ENCODE measurements at regions not wholly inside any gene's neighbourhood (a gene's known extent, or its start where the extent isn't known, plus 50 kb on each side); places are given as distances from the start of the nearest gene placed in this dataset.

DNA sequence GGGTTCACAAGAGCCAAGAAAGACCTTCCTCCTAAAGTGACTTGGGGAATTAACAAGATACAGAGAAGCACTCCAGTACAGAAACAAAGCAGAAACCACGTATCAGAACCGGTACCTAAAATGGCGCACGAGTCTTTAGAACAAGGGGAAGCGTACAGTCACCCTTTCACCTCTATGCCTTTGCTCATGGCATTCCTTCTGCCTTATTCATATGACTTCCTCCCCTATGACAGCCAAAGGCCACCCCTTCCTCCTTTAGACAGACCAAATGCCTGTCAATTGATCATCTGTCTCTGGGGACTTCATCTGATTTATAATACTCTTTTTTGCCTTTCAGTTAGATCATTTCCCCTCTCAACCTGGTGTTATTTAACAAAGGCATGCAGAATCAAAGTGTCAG, 89.5 kb upstream of the OSBPL8 start:
- no peak overlapping the region for H3K27ac ChIP-seq
- TF ChIP-seq, protein P1, sequence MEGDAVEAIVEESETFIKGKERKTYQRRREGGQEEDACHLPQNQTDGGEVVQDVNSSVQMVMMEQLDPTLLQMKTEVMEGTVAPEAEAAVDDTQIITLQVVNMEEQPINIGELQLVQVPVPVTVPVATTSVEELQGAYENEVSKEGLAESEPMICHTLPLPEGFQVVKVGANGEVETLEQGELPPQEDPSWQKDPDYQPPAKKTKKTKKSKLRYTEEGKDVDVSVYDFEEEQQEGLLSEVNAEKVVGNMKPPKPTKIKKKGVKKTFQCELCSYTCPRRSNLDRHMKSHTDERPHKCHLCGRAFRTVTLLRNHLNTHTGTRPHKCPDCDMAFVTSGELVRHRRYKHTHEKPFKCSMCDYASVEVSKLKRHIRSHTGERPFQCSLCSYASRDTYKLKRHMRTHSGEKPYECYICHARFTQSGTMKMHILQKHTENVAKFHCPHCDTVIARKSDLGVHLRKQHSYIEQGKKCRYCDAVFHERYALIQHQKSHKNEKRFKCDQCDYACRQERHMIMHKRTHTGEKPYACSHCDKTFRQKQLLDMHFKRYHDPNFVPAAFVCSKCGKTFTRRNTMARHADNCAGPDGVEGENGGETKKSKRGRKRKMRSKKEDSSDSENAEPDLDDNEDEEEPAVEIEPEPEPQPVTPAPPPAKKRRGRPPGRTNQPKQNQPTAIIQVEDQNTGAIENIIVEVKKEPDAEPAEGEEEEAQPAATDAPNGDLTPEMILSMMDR (conservative IDR thresholded peaks at IDR 0.05) = no peak
- TF ChIP-seq ZFX (IDR thresholded peaks at IDR 0.05) = no peak

DNA sequence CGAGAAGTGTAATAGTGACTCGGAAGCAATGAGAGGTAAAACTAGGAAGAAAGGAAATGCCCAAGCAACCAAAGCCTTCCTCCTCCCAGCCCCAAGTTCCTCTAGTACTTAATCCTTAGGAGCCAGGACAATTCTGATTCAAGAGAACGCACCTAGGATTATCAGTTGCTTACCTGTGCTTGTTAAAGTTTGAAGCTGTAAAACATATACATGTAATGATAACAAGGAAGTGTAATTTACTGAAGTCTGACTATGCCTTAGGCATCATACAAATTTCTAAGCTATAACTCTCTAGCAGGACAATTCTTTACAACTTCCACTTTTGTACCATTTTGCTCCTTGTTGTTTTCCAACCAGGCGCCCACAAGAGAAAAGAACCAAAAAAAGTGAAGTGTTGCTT, 92.8 kb upstream of the OSBPL8 start:
- no peak overlapping the region for H3K27ac ChIP-seq
- TF ChIP-seq, protein P1 (conservative IDR thresholded peaks at IDR 0.05) = no peak
- TF ChIP-seq ZFX (IDR thresholded peaks at IDR 0.05) = no peak

DNA sequence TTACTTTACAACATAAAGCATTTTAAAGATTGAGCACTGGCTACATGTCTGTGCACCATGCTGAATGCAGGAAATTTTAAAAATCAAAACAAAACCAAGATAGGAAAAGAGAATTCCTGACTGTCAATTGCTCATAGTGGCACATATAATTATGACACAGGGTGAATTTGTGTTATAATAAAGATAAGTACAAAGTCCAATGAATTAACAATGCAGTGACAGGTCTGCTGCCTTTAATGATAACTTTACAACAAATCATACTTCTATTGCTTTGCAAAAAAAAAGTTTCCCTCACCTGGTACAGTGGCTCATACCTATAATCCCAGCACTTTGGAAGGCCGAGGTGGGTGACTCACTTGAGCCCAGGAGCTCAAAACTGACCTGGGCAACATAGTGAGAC, 93.8 kb upstream of the OSBPL8 start:
- no peak for TF ChIP-seq ZFX (IDR thresholded peaks at IDR 0.05)
- TF ChIP-seq, protein P1 (conservative IDR thresholded peaks at IDR 0.05) = no peak
- no peak overlapping the region for H3K27ac ChIP-seq

DNA sequence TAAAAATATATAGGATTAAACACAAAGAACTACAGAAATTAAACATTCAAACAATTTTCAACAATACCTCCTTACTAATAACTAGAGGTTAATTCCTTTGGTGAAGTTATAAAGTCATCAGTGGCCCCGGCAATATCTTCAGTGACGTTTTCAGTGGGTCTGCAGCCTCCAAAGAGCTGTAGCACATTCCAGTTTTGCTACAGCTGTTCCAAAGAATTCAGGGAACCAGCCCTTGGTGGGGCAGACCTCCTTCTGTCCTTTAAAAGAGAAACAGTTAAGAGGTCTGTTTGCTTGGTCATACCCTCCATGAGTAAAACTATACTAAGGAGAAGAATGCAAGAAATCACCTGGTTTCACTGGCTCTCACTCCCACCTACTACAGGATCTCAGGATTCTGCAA, 99.2 kb upstream of the ZDHHC17 start:
- H3K27ac ChIP-seq = no peak overlapping the region

DNA sequence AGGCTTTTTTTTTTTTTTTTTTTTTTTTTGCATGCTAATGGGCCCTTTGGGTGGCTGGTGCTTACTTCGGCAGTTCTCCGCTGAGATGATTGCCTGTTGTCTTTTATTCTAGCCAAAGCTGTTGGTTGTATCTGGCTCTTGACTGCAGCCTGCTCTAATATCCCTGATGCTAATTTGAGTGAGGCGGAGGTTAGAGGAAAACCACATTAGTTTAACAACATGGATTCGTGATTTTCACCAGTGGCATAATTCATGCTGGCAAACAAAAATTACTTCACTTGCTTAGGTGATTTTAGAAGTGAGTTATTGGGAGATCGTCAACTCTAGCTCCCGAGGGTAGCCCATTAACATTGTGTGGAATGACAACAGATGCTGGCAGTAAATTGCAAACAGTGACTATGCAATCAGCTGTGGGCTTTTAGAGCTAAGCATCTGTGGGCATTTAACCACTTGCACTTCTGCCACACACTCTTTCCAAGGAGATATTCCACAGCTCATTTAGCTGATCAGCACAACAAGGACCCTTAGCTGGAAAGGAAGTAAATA, 97.6 kb upstream of the ZDHHC17 start:
- no peak overlapping the region for H3K27ac ChIP-seq
- TF ChIP-seq ZFX (IDR thresholded peaks at IDR 0.05) = no peak
- TF ChIP-seq, protein P1 (conservative IDR thresholded peaks at IDR 0.05) = no peak

More for the DNA sequence above, 99.2 kb upstream of the ZDHHC17 start:
- TF ChIP-seq, protein P1 (conservative IDR thresholded peaks at IDR 0.05) = no peak
- no peak for TF ChIP-seq ZFX (IDR thresholded peaks at IDR 0.05)

DNA sequence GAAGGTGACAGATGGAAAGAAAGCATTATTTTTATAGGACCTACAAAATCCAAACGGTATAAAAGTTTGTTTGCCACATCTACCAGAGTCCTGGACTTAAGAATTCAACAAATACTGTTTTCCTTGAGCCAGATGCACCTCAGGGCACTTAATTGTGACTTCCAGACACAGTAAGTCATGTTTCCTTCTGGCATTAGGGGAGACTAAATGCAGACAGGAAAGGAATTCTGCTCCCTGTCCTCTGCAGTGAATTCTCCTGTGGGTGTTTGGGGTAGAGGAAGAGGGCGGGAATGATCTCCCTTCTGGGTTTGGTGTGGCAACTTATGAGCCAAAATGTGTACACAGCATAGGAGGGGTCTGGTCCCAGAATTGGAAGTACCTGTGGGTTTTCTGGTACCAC, 93.9 kb upstream of the ZDHHC17 start:
- no peak for TF ChIP-seq ZFX (IDR thresholded peaks at IDR 0.05)
- TF ChIP-seq, protein P1 (conservative IDR thresholded peaks at IDR 0.05) = no peak
- no peak overlapping the region for H3K27ac ChIP-seq

DNA sequence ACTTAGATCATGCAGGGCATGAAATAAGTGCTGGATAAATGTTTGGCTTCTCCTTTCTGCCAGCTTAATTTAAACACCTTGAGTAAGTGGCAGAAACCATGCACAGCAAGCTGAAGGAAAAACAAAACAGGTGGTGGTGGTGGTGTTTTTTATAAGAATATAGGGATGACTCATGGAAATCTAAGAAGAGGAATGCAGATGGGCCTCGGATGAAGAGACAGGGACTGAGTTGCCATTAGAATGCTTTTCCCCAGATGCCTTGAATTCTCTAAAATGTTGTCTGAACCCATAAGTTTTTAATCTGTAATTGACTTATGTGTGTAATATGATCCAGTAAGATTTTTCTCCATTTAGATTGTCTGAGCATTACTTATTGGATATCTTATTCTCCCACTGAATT, 93.1 kb upstream of the ZDHHC17 start:
- TF ChIP-seq, protein P1 (conservative IDR thresholded peaks at IDR 0.05) = no peak
- TF ChIP-seq ZFX (IDR thresholded peaks at IDR 0.05) = no peak
- H3K27ac ChIP-seq = no peak overlapping the region

All from C4-2B (cell line).